ENCODE measurements at regions not wholly inside any gene's neighbourhood (a gene's known extent, or its start where the extent isn't known, plus 50 kb on each side); places are given as distances from the start of the nearest gene placed in this dataset.

DNA sequence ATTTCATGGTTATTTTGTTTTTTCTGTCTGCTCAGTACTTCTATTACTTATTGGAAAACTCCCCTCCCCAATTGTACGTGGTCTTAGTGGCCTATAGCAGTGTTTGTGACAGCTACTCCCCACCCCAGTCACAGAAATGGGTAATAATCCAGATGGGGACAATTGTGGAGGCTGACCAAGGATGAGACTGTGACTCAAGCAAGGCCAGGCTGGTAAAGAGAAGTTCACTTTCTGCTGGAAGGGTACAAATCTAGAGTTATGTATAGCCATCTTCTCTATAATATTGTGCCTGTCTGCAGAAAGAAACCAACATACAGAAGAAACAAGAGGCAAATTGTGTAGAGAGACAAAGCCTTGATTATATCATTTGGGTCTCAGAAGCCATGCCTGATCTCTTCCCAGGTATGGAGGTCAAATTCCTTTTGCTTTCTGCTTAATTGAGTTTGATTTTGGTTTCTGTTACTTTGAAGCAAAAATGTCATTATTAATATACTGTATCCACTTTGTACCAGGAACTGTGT, 270.4 kb downstream of the HLX start:
- TF ChIP-seq CTCF (IDR thresholded peaks at IDR 0.05; ENCODE audit: low read length) (no peak), EZH2 (IDR thresholded peaks at IDR 0.05; ENCODE audit: borderline replicate concordance, low read length) (no peak)
